Epithelial cell of esophagus (primary cell): ENCODE measurements at regions not wholly inside any gene's neighbourhood (a gene's known extent, or its start where the extent isn't known, plus 50 kb on each side); places are given as distances from the start of the nearest gene placed in this dataset.
A peak's percentile ranks its signal among the peaks of the same experiment; 100 is the strongest.
"Not testable (repeated sequence)": the region's sequence is repeated elsewhere in the genome, so short reads cannot be mapped to it uniquely, and the experiment has no call there.

Source experiments
- DNase-seq: peaks from one replicate; pipeline ENCODE4 v3.0.0; 2010; ENCODE audit warnings: low read depth
- H3K4me3 ChIP-seq: 2 replicates; pipeline ENCODE4 v1.5.1; 2011; ENCODE audit warnings: mild to moderate bottlenecking, low read length, control low read depth
- TF ChIP-seq, protein P1 (sequence below): IDR thresholded peaks from 2 replicates; pipeline ENCODE4 v1.5.1; 2011; ENCODE audit warnings: low read depth, mild to moderate bottlenecking, low read length, control low read depth, inconsistent platforms; ENCODE audit not compliant: insufficient read depth; ENCODE audit errors: missing control alignments

DNA sequence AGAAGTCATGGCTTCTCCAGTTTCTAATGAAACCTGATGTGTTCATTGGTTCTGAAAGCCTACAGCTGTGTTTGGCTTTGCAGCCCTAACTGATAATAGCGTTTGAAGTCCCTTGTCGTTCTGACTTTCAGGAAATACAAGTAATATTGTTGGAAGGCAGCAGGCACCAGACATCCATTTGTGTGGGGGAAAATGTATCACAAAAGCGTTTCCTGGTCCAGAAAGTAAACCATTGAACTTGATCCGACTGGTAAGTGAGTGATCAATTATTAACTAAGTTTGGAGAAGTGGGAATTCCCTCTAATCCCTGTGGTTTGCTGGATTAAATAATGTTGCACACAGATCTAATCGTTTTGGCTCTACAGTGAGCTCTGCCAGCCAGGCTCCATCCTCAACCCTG lies 77.3 kb upstream of the LTA4H start:
- H3K4me3 ChIP-seq = no peak overlapping the region
- TF ChIP-seq, protein P1, sequence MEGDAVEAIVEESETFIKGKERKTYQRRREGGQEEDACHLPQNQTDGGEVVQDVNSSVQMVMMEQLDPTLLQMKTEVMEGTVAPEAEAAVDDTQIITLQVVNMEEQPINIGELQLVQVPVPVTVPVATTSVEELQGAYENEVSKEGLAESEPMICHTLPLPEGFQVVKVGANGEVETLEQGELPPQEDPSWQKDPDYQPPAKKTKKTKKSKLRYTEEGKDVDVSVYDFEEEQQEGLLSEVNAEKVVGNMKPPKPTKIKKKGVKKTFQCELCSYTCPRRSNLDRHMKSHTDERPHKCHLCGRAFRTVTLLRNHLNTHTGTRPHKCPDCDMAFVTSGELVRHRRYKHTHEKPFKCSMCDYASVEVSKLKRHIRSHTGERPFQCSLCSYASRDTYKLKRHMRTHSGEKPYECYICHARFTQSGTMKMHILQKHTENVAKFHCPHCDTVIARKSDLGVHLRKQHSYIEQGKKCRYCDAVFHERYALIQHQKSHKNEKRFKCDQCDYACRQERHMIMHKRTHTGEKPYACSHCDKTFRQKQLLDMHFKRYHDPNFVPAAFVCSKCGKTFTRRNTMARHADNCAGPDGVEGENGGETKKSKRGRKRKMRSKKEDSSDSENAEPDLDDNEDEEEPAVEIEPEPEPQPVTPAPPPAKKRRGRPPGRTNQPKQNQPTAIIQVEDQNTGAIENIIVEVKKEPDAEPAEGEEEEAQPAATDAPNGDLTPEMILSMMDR = no peak

DNA sequence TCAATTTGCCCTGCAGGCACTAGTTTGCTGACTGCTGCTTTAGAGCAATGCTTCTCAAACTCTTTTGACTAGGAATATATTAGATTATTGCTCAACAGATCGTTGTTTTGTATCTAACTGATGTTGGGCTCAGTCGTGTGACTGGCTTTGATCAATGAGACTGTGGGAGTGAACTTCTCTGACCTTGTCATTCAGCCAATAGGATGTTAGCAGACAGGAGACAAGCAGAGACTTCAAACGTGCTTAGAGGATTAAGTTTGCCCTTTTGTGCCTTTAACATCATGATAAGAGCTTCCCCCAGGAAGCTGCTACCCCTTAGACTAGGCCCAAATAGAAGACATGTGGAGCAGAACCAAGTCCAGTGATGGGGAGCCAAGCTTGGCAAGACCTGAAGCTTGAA lies 76.7 kb upstream of the ELK3 start:
- TF ChIP-seq, protein P1 = no peak

More for the DNA sequence above, 77.3 kb upstream of the LTA4H start:
- DNase-seq = no peak

DNA sequence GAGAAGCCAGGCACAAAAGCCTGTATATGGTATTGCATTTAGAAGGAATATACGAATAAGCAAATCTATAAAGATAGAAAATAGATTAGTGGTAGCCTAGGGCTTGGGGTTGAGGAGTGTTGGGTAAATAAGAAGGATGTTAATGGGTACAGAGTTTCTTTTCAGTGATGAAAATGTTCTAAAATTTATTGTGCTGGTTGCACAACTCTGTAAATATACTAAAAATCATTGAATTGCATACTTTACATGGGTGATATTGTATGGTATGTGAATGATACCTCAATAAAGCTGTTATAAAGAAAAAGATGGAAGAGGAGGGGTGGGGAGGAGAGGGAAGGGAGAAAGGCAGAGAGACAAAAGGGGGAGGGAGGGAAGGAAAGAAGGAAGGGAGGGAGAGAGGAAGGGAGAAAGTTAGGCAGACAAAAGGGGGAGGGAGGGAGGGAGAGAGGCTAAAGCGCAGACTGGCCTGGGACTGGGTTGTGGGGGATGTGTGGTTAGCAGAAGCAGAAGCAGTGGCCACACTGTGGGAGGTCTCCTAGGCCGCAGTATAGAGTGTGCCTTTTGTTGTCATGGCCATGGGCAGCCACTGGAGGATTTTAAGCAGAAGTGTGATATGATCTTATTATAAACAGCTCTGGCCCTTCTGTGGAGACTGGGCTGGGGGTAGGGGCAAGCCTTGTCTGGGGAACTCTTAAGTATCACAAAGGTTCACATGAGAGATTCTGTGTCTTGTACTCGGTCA lies 73.6 kb upstream of the ELK3 start:
- TF ChIP-seq, protein P1 = no peak
- no peak for DNase-seq
- no peak overlapping the region for H3K4me3 ChIP-seq

More for the DNA sequence above, 76.7 kb upstream of the ELK3 start:
- DNase-seq = no peak
- H3K4me3 ChIP-seq = no peak overlapping the region

DNA sequence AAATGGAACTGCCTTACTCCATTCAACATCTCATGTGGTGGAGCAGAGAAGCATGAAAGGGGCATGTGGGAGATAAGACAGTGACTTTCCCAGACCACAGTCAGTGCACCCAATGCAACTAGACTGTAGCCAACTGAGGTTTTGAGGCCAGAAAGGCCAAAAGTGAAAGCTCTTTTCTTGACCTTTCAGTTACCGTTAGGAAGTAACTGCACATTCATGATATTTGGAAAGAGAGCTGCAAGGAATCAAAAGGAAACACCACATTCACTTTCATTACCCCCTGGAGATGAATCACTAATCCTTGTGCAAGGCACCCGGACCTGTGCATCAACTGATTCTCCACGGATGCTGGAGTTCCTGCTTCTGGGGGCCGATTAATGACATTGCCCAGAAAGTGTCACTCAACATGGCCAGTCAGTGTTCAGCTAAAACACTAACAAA lies 72.9 kb upstream of the ELK3 start:
- peak; percentile 16 for DNase-seq
- no peak overlapping the region for H3K4me3 ChIP-seq
- TF ChIP-seq, protein P1 = no peak

DNA sequence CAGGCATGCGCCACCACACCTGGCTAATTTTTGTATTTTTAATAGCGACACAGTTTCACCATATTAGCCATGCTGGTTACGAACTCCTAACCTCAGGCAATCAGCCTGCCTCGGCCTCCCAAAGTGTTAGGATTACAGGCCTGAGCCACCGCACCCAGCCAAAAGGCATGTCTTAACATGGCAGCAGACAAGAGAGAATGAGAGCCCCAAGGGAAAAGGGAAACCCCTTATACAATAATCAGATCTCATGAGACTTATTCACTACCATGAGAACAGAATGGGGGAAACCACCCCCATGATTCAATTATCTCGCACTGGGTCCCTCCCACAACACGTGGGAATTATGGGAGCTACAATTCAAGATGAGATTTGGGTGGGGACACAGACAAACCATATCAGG lies 65.9 kb upstream of the ELK3 start:
- not testable (repeated sequence) for H3K4me3 ChIP-seq
- DNase-seq = peak; percentile 46

DNA sequence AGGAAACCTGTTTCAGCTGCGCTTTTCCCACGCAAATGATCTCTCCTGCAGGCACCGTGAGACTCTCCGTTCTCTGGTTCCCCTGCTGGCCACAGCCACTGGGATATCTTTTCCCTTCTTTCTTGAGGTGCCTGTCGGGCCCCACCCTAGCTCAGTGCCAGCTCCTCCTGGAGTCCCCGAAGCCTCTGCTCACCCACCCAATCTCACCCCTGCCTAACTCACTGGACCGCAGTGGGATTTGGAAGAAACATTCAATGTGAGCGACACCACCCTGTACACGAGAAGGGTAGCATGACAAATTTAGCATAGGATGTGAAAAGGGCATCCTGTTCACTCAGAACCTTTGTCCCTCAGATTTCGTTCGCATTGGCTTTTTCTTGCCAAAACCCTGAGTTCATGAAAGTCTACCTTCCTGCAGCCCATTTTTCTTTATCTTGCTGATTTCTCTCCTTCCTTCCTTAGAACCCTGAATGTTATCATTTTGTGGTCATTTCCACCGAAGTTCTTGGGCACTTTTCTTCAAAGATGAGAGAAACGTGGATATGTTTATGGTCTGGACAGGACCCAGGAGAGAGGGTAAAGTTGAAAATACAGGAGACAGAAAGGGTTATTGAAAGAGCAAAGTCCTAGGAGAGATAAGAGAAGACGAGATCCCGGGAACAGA lies 63.6 kb upstream of the ELK3 start:
- H3K4me3 ChIP-seq = no peak overlapping the region
- TF ChIP-seq, protein P1 = no peak
- DNase-seq = no peak

DNA sequence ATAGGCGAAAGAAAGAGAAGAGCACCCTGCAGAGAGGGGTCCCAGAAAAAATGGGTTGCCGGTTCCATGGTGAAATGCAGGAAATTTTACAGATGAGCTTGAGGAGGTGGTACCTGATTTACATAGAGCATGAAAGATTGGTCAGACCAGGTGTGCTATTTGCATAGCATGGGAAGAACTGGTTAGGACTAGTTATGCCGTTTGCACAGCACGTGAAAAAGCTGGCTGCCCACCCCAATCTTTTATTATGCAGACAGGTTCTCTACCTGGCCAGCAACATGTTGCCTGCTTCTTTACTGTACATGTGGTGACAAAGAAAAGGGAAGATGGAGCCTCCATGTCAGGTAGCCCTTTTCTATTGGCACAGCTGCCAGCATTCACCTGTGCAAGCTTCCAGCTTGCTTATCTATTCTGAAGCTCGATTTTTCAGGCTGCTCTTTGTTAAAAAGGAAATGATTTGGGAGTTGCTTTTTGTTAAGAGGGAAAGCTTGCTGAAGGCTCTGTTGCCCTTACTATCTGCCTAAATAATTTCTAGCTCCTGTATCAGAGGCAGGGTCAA lies 62.9 kb upstream of the ELK3 start:
- no peak for DNase-seq
- TF ChIP-seq, protein P1 = no peak
- no peak overlapping the region for H3K4me3 ChIP-seq
